GM19099 (cell line): ENCODE measurements at regions not wholly inside any gene's neighbourhood (a gene's known extent, or its start where the extent isn't known, plus 50 kb on each side); places are given as distances from the start of the nearest gene placed in this dataset.

ENCODE experiments used
- POLR2A ChIP-seq: IDR thresholded peaks from 3 replicates; pipeline ENCODE4 v1.6.1; 2011; ENCODE audit warnings: low read depth; ENCODE audit not compliant: insufficient read length; ENCODE audit errors: extremely low read depth

DNA sequence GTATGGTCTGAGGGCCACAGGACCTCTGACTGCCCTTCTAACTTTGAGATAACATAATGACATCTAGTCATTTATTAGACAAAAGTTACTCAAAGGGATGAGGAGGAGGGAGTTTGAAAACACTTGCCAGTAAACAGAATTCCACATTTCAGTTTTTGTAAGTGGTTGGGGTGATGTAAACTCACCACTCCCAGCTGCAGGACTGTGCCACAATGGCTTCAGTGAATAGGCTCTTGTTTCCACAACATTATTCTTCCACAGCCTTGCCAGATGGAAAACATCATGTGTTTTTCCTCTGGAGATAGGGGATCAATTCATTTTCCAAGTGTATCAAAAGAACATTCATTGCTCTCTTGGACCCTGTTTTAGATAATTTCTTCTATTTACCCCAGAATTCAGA lies 147.2 kb upstream of the BDNF start:
- TF ChIP-seq POLR2A: no peak

DNA sequence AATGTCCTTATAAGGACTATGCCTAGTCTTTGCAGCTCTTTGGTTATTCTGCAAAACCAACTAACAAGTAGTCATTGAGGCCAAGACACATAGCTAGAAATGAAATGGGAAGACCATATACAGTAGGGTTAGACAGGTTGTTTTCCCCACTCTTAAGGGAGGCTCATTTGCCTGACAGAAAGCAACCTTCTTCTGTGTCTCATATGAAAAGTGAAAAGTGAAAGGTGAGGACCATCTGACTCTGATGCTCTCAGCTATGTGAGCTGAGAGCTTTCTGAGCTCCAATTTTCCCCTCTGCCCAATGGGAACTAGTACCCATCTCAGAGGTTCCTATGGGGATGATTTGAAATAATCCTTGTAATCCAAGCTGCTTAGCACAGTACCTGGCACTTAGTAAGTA lies 142.0 kb upstream of the BDNF start:
- TF ChIP-seq POLR2A: no peak

DNA sequence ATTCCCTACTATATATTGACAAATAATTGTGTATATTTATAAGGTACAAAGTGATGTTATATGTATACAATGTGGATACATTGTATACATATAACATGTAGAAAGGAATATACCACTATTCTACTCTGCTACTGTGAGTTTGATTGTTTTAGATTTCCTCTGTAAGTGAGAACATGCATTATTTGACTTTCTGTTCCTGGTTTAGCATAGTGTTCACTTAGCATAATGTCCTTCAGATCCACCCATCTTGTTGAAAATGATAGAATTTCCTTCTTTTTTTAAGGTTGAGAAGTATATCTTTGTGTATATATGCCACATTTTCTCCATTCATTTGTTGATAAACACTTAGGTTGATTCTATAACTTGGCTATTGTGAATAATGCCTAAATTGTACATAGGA lies 140.8 kb upstream of the BDNF start:
- TF ChIP-seq POLR2A: no peak

DNA sequence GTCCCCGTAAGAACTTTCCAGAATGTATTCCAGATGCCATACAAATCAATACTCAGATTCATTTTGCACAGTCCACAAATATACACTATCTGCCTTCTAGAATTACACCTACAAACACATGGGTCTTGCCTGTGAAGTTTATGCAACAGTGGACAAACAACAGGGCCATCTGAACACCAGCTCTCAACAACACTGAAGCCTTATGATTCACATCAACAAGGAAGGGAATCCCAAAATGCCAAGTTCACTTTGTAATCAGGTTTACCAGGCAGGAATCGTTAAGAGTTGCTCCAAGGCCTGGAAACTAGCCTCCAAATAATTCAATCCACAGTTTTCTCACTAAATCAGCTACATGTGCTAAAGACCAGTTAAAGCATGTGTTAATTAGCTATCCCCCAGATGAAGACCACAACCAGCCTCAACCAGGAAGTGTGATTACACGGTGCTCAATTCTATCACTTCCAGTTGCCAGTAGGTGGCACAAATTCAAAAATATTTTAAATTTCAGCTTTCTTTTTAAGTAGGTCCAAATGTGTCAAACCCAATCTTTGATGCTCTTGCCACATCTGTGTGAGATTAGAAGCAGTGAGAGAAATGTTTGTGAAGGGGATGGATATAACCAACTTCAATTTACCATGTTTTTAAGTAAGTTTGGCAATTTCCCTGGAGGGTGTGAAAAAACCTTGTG lies 139.1 kb upstream of the BDNF start:
- no peak for TF ChIP-seq POLR2A

DNA sequence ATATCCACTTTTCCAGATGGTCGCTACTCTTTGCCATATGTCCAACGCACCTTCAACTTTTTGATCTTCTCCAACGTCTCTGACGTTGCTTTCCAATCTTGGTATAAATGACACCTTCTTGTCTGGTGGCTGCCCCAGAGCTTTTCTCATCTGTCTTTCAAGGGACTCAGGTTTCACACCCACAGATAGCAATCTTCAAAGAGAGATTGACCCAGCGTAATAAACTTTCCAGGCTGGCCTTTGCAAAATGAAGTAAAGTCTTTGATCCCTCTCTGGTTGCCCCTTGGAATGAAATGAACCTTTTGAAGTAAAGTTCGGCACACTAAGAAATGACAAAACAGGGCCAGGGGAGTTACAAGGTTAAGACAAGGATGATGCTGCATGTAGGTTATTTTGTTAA lies 138.4 kb upstream of the BDNF start:
- TF ChIP-seq POLR2A: no peak

DNA sequence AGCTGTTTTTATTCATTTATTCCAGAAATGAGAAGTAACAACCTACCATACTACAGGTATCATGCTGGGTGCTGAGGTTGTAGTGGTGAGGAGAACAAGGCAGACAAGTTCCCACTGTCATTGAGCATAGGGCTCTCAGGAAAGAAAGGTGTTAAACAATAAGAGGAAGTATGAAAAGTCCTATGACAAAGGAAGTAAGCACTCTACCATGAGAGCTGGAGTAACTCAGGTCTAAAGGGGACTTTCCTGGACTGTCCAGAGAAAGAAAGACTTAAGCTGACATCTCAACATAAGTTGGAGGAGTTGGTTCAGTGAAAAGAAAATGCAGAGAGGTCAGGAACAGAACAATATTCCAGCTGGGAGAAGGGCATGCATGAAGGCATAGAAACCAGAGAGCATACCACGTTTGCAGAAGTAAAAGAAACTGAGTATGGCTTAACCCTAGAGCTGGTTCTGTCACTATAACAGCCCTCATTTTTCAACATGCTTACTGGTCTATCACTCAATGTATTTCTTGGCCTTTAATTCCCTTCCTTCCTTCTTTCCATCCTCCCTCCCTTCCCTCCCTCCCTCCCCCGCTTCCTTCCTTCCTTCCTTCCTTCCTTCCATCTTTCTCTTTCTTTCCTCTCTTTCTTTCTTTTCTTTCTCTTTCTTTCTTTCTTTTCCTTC lies 137.8 kb upstream of the BDNF start:
- TF ChIP-seq POLR2A: no peak

DNA sequence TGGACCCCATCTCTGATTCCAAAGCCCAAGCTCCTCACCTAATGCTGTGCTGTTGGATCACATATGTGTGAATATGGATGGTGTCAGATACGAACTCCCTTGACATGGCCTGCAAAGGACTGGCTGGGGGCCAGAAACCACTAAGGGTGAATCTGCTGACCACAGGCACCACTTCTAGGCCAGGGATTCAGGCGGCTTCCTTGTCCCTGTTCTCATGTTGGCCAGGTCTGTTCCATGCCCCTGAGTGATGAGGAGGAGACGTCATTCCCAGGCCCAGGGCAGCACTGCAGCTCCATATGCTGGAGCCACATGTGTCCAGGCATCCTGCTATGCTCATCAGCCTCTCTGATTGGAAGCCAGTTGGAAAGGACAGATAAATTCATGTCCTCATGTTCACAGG lies 130.0 kb upstream of the BDNF start:
- no peak for TF ChIP-seq POLR2A

DNA sequence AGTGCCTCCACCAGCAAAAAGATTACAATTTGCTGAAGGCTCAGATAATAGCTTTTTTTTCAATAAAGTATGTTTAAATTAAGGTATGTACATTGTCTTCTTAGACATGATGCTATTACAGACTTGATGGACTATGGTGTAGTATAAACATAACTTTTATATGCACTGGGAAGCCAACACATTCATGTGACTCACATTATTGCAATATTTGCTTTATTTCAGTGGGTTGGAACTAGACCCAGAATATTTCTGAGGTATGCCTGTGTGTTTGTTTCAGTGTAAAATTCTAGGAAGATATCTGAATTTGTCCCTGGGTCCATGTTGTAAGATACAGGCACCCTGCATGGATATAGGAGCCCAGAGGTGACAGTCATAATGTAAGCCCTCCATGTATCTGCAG lies 120.0 kb upstream of the BDNF start:
- no peak for TF ChIP-seq POLR2A

DNA sequence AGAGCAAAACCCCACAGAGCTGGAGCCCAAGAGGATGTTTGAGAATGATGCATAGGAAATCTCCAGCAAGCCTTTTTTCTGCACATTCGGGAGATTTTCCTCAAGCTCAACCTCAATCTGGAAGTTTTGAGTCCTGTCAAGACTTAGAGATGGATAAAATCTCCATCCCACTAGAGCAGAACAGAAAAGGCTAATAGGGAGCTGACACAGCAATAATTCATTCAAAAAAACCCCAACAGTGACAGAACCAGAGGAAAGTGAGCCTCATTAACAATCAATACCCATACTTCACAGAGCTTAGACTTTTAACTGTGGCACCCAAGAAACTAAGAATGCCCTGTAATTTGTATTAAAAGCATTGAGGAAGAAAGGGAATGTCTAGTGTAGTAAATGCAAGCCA lies 115.9 kb upstream of the BDNF start:
- TF ChIP-seq POLR2A: no peak

DNA sequence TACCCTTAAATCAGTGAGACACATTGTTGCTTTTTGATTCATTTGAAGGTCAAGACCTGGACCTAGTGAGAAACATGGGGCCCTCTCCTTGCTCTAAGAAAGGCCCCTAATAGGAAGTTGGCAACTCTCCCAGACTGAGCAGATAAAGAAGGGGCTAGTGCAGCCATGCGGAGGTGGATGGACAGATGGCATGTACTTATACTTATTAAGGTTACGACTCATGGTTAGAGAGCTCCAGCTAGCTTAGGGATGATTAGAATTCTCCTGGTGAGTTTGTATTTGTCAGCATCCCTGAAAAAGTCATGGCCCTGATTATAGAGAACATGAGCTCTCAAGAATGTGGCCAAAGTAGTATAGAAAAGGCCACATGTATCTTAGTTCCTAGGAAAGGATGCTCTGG lies 112.1 kb upstream of the BDNF start:
- no peak for TF ChIP-seq POLR2A

DNA sequence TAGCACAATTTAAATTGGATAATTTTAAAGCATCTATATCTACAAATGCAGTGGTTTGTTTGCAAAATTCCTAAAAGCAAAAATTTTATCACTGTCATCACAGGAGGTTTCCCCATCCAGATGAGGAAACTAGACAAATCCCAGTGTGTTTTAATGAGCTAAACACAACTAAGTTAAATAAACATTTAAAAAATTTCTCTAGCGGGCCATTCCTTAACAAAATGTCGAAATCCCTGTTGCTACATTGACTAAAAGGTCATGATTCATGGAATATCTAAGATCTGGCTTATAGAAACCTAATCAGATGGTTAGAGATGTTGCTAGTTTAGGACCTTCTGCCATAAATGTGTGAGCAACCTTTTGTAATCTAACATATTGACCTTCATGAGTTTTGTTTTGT lies 107.3 kb upstream of the BDNF start:
- no peak for TF ChIP-seq POLR2A

DNA sequence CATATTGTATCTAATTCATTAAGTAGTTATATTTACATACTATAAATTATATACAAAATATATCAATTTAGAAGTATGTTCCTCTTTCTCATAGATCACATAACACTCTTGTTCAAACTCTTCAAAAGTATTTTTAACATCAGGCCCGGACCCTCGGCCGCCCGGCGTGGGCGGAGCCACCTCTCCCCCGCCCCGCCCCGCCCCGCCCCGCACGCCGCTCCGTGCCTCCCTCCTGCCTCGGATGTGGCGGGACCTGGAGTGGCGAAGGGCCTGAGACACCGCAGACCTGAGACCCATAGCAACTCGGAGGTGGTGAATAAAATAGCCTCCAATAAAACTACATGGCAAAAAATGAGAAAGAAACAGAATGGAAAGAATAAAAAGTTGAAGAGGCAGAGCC lies 105.9 kb upstream of the BDNF start:
- TF ChIP-seq POLR2A: no peak

DNA sequence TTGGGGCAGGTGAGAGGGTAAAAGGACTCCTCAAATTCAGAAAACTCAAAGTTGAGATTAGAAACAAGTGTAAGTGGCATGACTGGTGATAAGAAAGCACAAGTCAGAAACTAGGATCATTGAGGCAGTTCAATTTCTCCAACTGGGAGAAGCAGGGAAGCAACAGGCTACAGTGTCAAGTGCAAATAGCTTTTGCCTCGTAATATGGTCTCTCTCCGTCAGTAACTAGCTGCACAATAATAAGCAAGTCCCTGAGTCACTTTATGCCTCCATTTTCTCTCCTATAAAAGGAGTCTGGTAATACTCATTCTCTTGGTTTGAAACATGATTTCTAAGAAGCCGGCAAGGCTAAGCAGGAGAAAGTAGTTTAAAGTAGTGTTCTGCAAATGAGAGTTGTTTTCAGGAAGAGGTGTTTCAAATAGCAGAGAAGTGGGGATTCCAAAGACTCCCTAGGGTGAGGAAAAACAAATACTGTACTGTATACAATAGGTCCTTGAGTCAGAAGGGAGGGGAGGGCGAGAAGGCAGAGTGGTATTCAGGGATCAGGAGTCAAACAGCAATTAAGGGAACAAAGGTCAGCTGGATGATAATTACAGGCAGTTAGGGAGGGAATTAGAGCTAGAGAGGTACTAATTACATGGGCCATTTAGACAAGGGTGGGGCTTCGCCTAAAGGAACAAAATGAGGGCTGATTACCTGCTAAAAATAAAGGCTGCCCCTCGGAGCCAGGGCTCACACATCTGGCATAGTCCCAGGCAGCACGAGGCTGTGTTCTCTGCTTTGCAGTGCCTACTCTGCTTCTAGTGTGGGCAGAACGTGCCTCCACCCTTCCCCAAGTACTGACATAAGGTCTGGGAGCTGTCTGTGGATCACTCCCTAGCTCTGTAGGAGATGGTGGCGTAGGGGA lies 96.0 kb upstream of the BDNF start:
- TF ChIP-seq POLR2A: no peak

DNA sequence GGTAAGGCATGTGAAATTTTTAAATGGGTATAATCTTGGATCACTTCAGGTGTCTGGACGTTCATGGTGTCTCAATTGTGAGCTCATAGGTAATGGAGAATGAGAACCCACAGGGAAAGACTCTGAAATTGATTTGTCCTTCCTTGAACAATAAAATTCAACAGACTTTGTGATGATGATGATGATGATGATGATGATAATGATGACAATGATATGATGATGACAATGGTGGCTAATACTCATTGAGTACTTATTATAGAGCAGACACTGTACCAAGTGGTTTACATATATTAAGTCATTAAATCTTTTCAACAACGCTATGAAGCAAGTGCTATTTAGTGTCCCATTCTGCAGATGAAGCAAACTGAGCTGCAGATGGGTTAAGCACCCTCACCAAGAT lies 86.6 kb upstream of the BDNF start:
- no peak for TF ChIP-seq POLR2A

DNA sequence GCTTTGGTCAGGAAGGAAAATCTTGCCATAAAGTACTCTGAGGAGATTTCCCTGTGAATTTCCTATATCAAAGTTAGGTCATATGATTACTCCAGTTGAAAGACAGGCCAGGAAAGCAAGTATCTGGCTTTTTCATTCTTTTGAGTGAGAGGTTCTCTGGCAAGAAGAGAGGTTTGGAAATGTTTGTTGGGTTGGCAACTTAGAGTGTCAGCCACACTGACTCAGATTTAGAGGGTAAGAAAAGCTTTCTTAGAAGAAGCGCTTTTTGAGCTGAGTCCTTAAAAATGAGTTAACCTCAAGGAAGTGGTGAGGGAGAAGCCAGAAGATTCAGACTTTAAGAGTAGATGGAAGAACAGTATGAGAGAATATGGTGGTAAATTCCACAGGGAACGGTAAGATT lies 86.1 kb upstream of the BDNF start:
- TF ChIP-seq POLR2A: no peak
